ENCODE measurements at regions not wholly inside any gene's neighbourhood (a gene's known extent, or its start where the extent isn't known, plus 50 kb on each side); places are given as distances from the start of the nearest gene placed in this dataset.

DNA sequence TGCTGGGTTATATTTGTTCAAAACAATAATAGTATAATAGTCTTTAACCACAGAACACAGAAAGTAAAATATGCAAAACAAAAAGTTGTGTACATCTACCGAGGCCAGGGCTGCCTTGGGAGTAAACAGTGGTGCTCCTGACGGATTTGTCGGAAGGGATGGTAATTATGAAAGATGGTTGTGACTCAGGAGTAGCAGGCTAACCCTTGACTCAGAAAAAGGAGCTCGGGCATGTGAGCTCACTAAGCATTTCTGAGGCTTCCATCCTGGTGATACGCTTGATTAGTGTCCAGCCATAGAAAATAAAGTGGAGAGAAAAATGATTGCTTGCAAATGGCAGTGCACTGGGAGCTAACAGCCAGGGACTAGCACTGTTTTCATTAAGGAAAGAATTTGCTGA, 53.2 kb upstream of the SPANXB1 start:
- TF ChIP-seq, protein P1, sequence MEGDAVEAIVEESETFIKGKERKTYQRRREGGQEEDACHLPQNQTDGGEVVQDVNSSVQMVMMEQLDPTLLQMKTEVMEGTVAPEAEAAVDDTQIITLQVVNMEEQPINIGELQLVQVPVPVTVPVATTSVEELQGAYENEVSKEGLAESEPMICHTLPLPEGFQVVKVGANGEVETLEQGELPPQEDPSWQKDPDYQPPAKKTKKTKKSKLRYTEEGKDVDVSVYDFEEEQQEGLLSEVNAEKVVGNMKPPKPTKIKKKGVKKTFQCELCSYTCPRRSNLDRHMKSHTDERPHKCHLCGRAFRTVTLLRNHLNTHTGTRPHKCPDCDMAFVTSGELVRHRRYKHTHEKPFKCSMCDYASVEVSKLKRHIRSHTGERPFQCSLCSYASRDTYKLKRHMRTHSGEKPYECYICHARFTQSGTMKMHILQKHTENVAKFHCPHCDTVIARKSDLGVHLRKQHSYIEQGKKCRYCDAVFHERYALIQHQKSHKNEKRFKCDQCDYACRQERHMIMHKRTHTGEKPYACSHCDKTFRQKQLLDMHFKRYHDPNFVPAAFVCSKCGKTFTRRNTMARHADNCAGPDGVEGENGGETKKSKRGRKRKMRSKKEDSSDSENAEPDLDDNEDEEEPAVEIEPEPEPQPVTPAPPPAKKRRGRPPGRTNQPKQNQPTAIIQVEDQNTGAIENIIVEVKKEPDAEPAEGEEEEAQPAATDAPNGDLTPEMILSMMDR (IDR thresholded peaks at IDR 0.05) = no peak
- TF ChIP-seq EP300 (IDR thresholded peaks at IDR 0.05) (no peak), POLR2AphosphoS5 (IDR thresholded peaks at IDR 0.05) (no peak), POLR2A (IDR thresholded peaks at IDR 0.05; ENCODE audit: low read depth) (no peak)

All from esophagus muscularis mucosa (tissue), 4 donors.